ENCODE measurements at regions not wholly inside any gene's neighbourhood (a gene's known extent, or its start where the extent isn't known, plus 50 kb on each side); places are given as distances from the start of the nearest gene placed in this dataset.
"Not testable (repeated sequence)": the region's sequence is repeated elsewhere in the genome, so short reads cannot be mapped to it uniquely, and the experiment has no call there.

GRCh38 chr19:27955485-27956480 is 1257.2 kb downstream of the UQCRFS1 start:
- H3K9ac ChIP-seq (ENCODE audit: low read depth in 1 of 2, low read length in 2 of 2), result no peak overlapping the region
- H3K27me3 ChIP-seq (ENCODE audit: control insufficient read depth in 1 of 2, insufficient read depth in 2 of 2, low read length in 2 of 2), result no peaks in the 10 kb centered on the region
- no peak overlapping the region for H3K27ac ChIP-seq (ENCODE audit: low read depth, low read length)
- peaks cover 3 to 6% of the 10 kb centered on the region in 2 donors for H3K9me3 ChIP-seq (ENCODE audit: control insufficient read depth in 1 of 2, low read length in 2 of 2)
- H3K4me3 ChIP-seq (ENCODE audit: low read depth in 1 of 2, low read length in 2 of 2), result no peak overlapping the region
- H3K4me1 ChIP-seq (ENCODE audit: control insufficient read depth in 1 of 2, insufficient read depth in 2 of 2, low read length in 2 of 2), result no peaks in the 10 kb centered on the region
- H3K36me3 ChIP-seq (ENCODE audit: control insufficient read depth in 1 of 2, insufficient read depth in 2 of 2, low read length in 2 of 2), result no peaks in the 10 kb centered on the region

GRCh38 chr19:27942607-27943006 is 1270.3 kb downstream of the UQCRFS1 start:
- not testable (repeated sequence) for H3K9me3 ChIP-seq (ENCODE audit: control insufficient read depth in 1 of 2, low read length in 2 of 2)

GRCh38 chr19:27936139-27936538 is 1276.8 kb downstream of the UQCRFS1 start:
- Histone ChIP-seq H3K27ac (ENCODE audit: low read depth, low read length) (no peak overlapping the region), H3K9me3 (ENCODE audit: control insufficient read depth in 1 of 2, low read length in 2 of 2) (peaks cover 3 to 12% of the 10 kb centered on the region in 2 donors), H3K9ac (ENCODE audit: low read depth in 1 of 2, low read length in 2 of 2) (no peak overlapping the region), H3K36me3 (ENCODE audit: control insufficient read depth in 1 of 2, insufficient read depth in 2 of 2, low read length in 2 of 2) (no peaks in the 10 kb centered on the region), H3K27me3 (ENCODE audit: control insufficient read depth in 1 of 2, insufficient read depth in 2 of 2, low read length in 2 of 2) (no peaks in the 10 kb centered on the region), H3K4me1 (ENCODE audit: control insufficient read depth in 1 of 2, insufficient read depth in 2 of 2, low read length in 2 of 2) (no peaks in the 10 kb centered on the region), H3K4me3 (ENCODE audit: low read depth in 1 of 2, low read length in 2 of 2) (no peak overlapping the region)

More at GRCh38 chr19:27942607-27943006, 1270.3 kb downstream of the UQCRFS1 start:
- not testable (repeated sequence) for H3K36me3 ChIP-seq (ENCODE audit: control insufficient read depth in 1 of 2, insufficient read depth in 2 of 2, low read length in 2 of 2); H3K9ac ChIP-seq (ENCODE audit: low read depth in 1 of 2, low read length in 2 of 2); H3K27me3 ChIP-seq (ENCODE audit: control insufficient read depth in 1 of 2, insufficient read depth in 2 of 2, low read length in 2 of 2); H3K27ac ChIP-seq (ENCODE audit: low read depth, low read length); H3K4me1 ChIP-seq (ENCODE audit: control insufficient read depth in 1 of 2, insufficient read depth in 2 of 2, low read length in 2 of 2); H3K4me3 ChIP-seq (ENCODE audit: low read depth in 1 of 2, low read length in 2 of 2)

- H3K4me1 ChIP-seq (ENCODE audit: control insufficient read depth in 1 of 2, insufficient read depth in 2 of 2, low read length in 2 of 2), result no peaks in the 10 kb centered on the region
- H3K36me3 ChIP-seq (ENCODE audit: control insufficient read depth in 1 of 2, insufficient read depth in 2 of 2, low read length in 2 of 2), result no peaks in the 10 kb centered on the region
- H3K9ac ChIP-seq (ENCODE audit: low read depth in 1 of 2, low read length in 2 of 2), result no peak overlapping the region
- no peak overlapping the region for H3K4me3 ChIP-seq (ENCODE audit: low read depth in 1 of 2, low read length in 2 of 2)
- H3K27ac ChIP-seq (ENCODE audit: low read depth, low read length), result no peak overlapping the region
- peaks cover 3 to 12% of the 10 kb centered on the region in 2 donors for H3K9me3 ChIP-seq (ENCODE audit: control insufficient read depth in 1 of 2, low read length in 2 of 2)
- no peaks in the 10 kb centered on the region for H3K27me3 ChIP-seq (ENCODE audit: control insufficient read depth in 1 of 2, insufficient read depth in 2 of 2, low read length in 2 of 2)
These were observed 1277.3 kb downstream of the UQCRFS1 start for GRCh38 chr19:27935669-27936068.

- H3K9ac ChIP-seq (ENCODE audit: low read depth in 1 of 2, low read length in 2 of 2), result no peak overlapping the region
- no peaks in the 10 kb centered on the region for H3K27me3 ChIP-seq (ENCODE audit: control insufficient read depth in 1 of 2, insufficient read depth in 2 of 2, low read length in 2 of 2)
- no peaks in the 10 kb centered on the region for H3K4me1 ChIP-seq (ENCODE audit: control insufficient read depth in 1 of 2, insufficient read depth in 2 of 2, low read length in 2 of 2)
- no peak overlapping the region for H3K4me3 ChIP-seq (ENCODE audit: low read depth in 1 of 2, low read length in 2 of 2)
- H3K9me3 ChIP-seq (ENCODE audit: control insufficient read depth in 1 of 2, low read length in 2 of 2), result peaks cover 0 to 13% of the 10 kb centered on the region in 2 donors
- no peak overlapping the region for H3K27ac ChIP-seq (ENCODE audit: low read depth, low read length)
- H3K36me3 ChIP-seq (ENCODE audit: control insufficient read depth in 1 of 2, insufficient read depth in 2 of 2, low read length in 2 of 2), result no peaks in the 10 kb centered on the region
These were observed 1283.6 kb downstream of the UQCRFS1 start for GRCh38 chr19:27929399-27929798.

- H3K9ac ChIP-seq (ENCODE audit: low read depth in 1 of 2, low read length in 2 of 2), result no peak overlapping the region
- H3K4me1 ChIP-seq (ENCODE audit: control insufficient read depth in 1 of 2, insufficient read depth in 2 of 2, low read length in 2 of 2), result no peaks in the 10 kb centered on the region
- no peak overlapping the region for H3K4me3 ChIP-seq (ENCODE audit: low read depth in 1 of 2, low read length in 2 of 2)
- no peaks in the 10 kb centered on the region for H3K36me3 ChIP-seq (ENCODE audit: control insufficient read depth in 1 of 2, insufficient read depth in 2 of 2, low read length in 2 of 2)
- H3K27ac ChIP-seq (ENCODE audit: low read depth, low read length), result no peak overlapping the region
- H3K9me3 ChIP-seq (ENCODE audit: control insufficient read depth in 1 of 2, low read length in 2 of 2), result peaks cover 2 to 6% of the 10 kb centered on the region in 2 donors
- no peaks in the 10 kb centered on the region for H3K27me3 ChIP-seq (ENCODE audit: control insufficient read depth in 1 of 2, insufficient read depth in 2 of 2, low read length in 2 of 2)
These were observed 1287.7 kb downstream of the UQCRFS1 start for GRCh38 chr19:27925202-27925601.

- no peak overlapping the region for H3K27ac ChIP-seq (ENCODE audit: low read depth, low read length)
- H3K27me3 ChIP-seq (ENCODE audit: control insufficient read depth in 1 of 2, insufficient read depth in 2 of 2, low read length in 2 of 2), result no peaks in the 10 kb centered on the region
- no peak overlapping the region for H3K4me3 ChIP-seq (ENCODE audit: low read depth in 1 of 2, low read length in 2 of 2)
- H3K9me3 ChIP-seq (ENCODE audit: control insufficient read depth in 1 of 2, low read length in 2 of 2), result peaks cover 6 to 9% of the 10 kb centered on the region in 2 donors
- no peaks in the 10 kb centered on the region for H3K4me1 ChIP-seq (ENCODE audit: control insufficient read depth in 1 of 2, insufficient read depth in 2 of 2, low read length in 2 of 2)
- no peaks in the 10 kb centered on the region for H3K36me3 ChIP-seq (ENCODE audit: control insufficient read depth in 1 of 2, insufficient read depth in 2 of 2, low read length in 2 of 2)
- H3K9ac ChIP-seq (ENCODE audit: low read depth in 1 of 2, low read length in 2 of 2), result no peak overlapping the region
These were observed 1290.0 kb downstream of the UQCRFS1 start for GRCh38 chr19:27922970-27923369.

GRCh38 chr19:27920774-27921173 is 1292.2 kb downstream of the UQCRFS1 start:
- Histone ChIP-seq H3K9ac (ENCODE audit: low read depth in 1 of 2, low read length in 2 of 2) (no peak overlapping the region), H3K9me3 (ENCODE audit: control insufficient read depth in 1 of 2, low read length in 2 of 2) (peaks cover 1 to 9% of the 10 kb centered on the region in 2 donors)

GRCh38 chr19:27918818-27919217 is 1294.1 kb downstream of the UQCRFS1 start:
- Histone ChIP-seq H3K4me3 (ENCODE audit: low read depth in 1 of 2, low read length in 2 of 2) (no peak overlapping the region), H3K27ac (ENCODE audit: low read depth, low read length) (no peak overlapping the region), H3K9me3 (ENCODE audit: control insufficient read depth in 1 of 2, low read length in 2 of 2) (peaks cover 0 to 9% of the 10 kb centered on the region in 2 donors), H3K27me3 (ENCODE audit: control insufficient read depth in 1 of 2, insufficient read depth in 2 of 2, low read length in 2 of 2) (no peaks in the 10 kb centered on the region), H3K36me3 (ENCODE audit: control insufficient read depth in 1 of 2, insufficient read depth in 2 of 2, low read length in 2 of 2) (no peaks in the 10 kb centered on the region), H3K9ac (ENCODE audit: low read depth in 1 of 2, low read length in 2 of 2) (no peak overlapping the region), H3K4me1 (ENCODE audit: control insufficient read depth in 1 of 2, insufficient read depth in 2 of 2, low read length in 2 of 2) (no peaks in the 10 kb centered on the region)

More at GRCh38 chr19:27920774-27921173, 1292.2 kb downstream of the UQCRFS1 start:
- no peaks in the 10 kb centered on the region for H3K27me3 ChIP-seq (ENCODE audit: control insufficient read depth in 1 of 2, insufficient read depth in 2 of 2, low read length in 2 of 2)
- no peak overlapping the region for H3K4me3 ChIP-seq (ENCODE audit: low read depth in 1 of 2, low read length in 2 of 2)
- H3K4me1 ChIP-seq (ENCODE audit: control insufficient read depth in 1 of 2, insufficient read depth in 2 of 2, low read length in 2 of 2), result no peaks in the 10 kb centered on the region
- H3K27ac ChIP-seq (ENCODE audit: low read depth, low read length), result no peak overlapping the region
- no peaks in the 10 kb centered on the region for H3K36me3 ChIP-seq (ENCODE audit: control insufficient read depth in 1 of 2, insufficient read depth in 2 of 2, low read length in 2 of 2)

- no peaks in the 10 kb centered on the region for H3K27me3 ChIP-seq (ENCODE audit: control insufficient read depth in 1 of 2, insufficient read depth in 2 of 2, low read length in 2 of 2)
- no peak overlapping the region for H3K27ac ChIP-seq (ENCODE audit: low read depth, low read length)
- no peaks in the 10 kb centered on the region for H3K4me1 ChIP-seq (ENCODE audit: control insufficient read depth in 1 of 2, insufficient read depth in 2 of 2, low read length in 2 of 2)
- peaks cover 0 to 18% of the 10 kb centered on the region in 2 donors for H3K9me3 ChIP-seq (ENCODE audit: control insufficient read depth in 1 of 2, low read length in 2 of 2)
- H3K9ac ChIP-seq (ENCODE audit: low read depth in 1 of 2, low read length in 2 of 2), result no peak overlapping the region
- no peak overlapping the region for H3K4me3 ChIP-seq (ENCODE audit: low read depth in 1 of 2, low read length in 2 of 2)
- no peaks in the 10 kb centered on the region for H3K36me3 ChIP-seq (ENCODE audit: control insufficient read depth in 1 of 2, insufficient read depth in 2 of 2, low read length in 2 of 2)
These were observed 1301.6 kb downstream of the UQCRFS1 start for GRCh38 chr19:27911122-27911898.
